Hepatocyte (in vitro differentiated cells): ENCODE measurements at regions not wholly inside any gene's neighbourhood (a gene's known extent, or its start where the extent isn't known, plus 50 kb on each side); places are given as distances from the start of the nearest gene placed in this dataset.

Experiments used
- DNase-seq: peaks from one replicate; pipeline ENCODE4 v3.0.0-alpha.2; 2016; ENCODE audit warnings: low spot score
- H2AFZ ChIP-seq: fragments of 200-600 bp; sonication (generic); 2 replicates; pipeline ENCODE4 v1.6.0; 2016; ENCODE audit warnings: antibody characterized with exemption, mild to moderate bottlenecking
- H3K27ac ChIP-seq: fragments of 200-600 bp; sonication (generic); 2 replicates; pipeline ENCODE4 v1.5.1; 2016; ENCODE audit warnings: mild to moderate bottlenecking
- H3K27me3 ChIP-seq: fragments of 200-600 bp; sonication (generic); 2 replicates; pipeline ENCODE4 v1.6.1; 2016
- H3K36me3 ChIP-seq: fragments of 200-600 bp; sonication (generic); replicated peaks from 2 replicates; pipeline ENCODE4 v1.5.1; 2016; ENCODE audit warnings: low read depth; ENCODE audit not compliant: insufficient read depth
- H3K4me1 ChIP-seq: fragments of 200-600 bp; sonication (generic); 2 replicates; pipeline ENCODE4 v1.5.1; 2016; ENCODE audit warnings: mild to moderate bottlenecking, moderate library complexity; ENCODE audit not compliant: insufficient read depth
- H3K4me2 ChIP-seq: fragments of 200-600 bp; sonication (generic); 2 replicates; pipeline ENCODE4 v1.6.0; 2016
- H3K4me3 ChIP-seq: fragments of 200-600 bp; sonication (generic); 2 replicates; pipeline ENCODE4 v1.5.1; 2016; ENCODE audit warnings: mild to moderate bottlenecking
- H3K79me2 ChIP-seq: fragments of 200-600 bp; sonication (generic); 2 replicates; pipeline ENCODE4 v1.6.0; 2017; ENCODE audit warnings: mild to moderate bottlenecking
- H3K9me2 ChIP-seq: fragments of 200-600 bp; sonication (generic); replicated peaks from 2 replicates; pipeline ENCODE4 v1.6.0; 2017; ENCODE audit warnings: mild to moderate bottlenecking; ENCODE audit not compliant: insufficient read depth
- H3K9me3 ChIP-seq: fragments of 200-600 bp; sonication (generic); 2 replicates; pipeline ENCODE4 v1.5.1; 2016; ENCODE audit warnings: low read depth, mild to moderate bottlenecking
- H4K20me1 ChIP-seq: fragments of 200-600 bp; sonication (generic); 2 replicates; pipeline ENCODE4 v1.6.0; 2016; ENCODE audit warnings: mild to moderate bottlenecking; ENCODE audit not compliant: insufficient read depth, poor library complexity, severe bottlenecking
- EZH2 ChIP-seq: fragments of 200-600 bp; sonication (generic); IDR thresholded peaks from 2 replicates; pipeline ENCODE4 v1.6.1; 2016; ENCODE audit warnings: antibody characterized with exemption, mild to moderate bottlenecking, borderline replicate concordance
- EZH2phosphoT487 ChIP-seq: fragments of 200-600 bp; sonication (generic); IDR thresholded peaks from one replicate; pipeline ENCODE4 v1.6.1; 2018; ENCODE audit warnings: antibody characterized with exemption, mild to moderate bottlenecking, low read depth, moderate library complexity; ENCODE audit not compliant: unreplicated experiment, severe bottlenecking
- WGBS: methylation state at CpG from one replicate; pipeline ENCODE4 v1.1.6; 2016; ENCODE audit warnings: low lambda C conversion rate; ENCODE audit errors: missing lambda C conversion rate; 5-methylcytosine and 5-hydroxymethylcytosine counted together
- TF ChIP-seq, protein P1 (sequence below): fragments of 200-600 bp; sonication (generic); IDR thresholded peaks from 2 replicates; pipeline ENCODE4 v1.5.1; 2016; ENCODE audit warnings: antibody characterized with exemption, mild to moderate bottlenecking; ENCODE audit not compliant: poor library complexity

DNA sequence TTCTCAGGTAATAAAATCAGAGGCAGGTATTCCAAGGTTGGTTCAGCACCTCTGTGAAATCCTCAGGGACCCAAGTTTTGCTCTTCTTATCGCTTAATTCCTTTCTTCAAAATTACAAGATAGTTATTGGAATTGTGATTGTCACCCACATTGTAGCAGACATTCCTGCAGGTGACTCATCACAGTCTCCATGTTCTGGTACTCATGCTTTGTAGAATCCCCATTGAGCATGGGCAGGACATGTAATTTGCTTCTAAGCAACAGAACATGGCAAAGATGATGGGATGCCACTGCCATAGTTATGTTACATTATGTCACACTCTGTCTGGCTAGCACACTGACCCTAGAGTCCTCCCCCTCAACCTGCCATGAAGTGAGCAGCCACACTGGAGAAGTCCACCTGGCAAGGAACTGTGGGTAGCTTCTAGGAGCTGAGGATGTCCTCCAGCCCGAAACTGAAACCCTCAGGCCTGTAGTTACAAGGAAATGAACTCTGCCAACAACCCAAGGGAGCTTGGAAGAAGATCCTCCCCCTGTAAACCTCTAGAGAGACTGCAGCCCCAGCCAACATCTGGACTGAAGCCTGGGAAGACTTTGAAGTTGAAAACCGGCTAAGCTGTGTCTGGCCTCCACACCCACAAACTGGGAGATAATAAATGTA, 58.3 kb upstream of the GUCY1A1 start:
- Histone ChIP-seq H3K27me3 (no peaks in the 10 kb centered on the region), H3K36me3 (no peaks in the 10 kb centered on the region), H3K4me2 (no peak overlapping the region), H3K27ac (no peak overlapping the region), H3K9me3 (no peaks in the 10 kb centered on the region), H4K20me1 (no peaks in the 10 kb centered on the region), H3K4me1 (no peaks in the 10 kb centered on the region), H3K9me2 (no peaks in the 10 kb centered on the region), H3K4me3 (no peak overlapping the region), H3K79me2 (no peaks in the 10 kb centered on the region), H2AFZ (no peak overlapping the region)
- 80% methylated on average over 3 of the region's 3 CpGs for WGBS
- no peak for TF ChIP-seq EZH2phosphoT487
- TF ChIP-seq, protein P1, sequence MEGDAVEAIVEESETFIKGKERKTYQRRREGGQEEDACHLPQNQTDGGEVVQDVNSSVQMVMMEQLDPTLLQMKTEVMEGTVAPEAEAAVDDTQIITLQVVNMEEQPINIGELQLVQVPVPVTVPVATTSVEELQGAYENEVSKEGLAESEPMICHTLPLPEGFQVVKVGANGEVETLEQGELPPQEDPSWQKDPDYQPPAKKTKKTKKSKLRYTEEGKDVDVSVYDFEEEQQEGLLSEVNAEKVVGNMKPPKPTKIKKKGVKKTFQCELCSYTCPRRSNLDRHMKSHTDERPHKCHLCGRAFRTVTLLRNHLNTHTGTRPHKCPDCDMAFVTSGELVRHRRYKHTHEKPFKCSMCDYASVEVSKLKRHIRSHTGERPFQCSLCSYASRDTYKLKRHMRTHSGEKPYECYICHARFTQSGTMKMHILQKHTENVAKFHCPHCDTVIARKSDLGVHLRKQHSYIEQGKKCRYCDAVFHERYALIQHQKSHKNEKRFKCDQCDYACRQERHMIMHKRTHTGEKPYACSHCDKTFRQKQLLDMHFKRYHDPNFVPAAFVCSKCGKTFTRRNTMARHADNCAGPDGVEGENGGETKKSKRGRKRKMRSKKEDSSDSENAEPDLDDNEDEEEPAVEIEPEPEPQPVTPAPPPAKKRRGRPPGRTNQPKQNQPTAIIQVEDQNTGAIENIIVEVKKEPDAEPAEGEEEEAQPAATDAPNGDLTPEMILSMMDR: no peak
- DNase-seq: no peak

DNA sequence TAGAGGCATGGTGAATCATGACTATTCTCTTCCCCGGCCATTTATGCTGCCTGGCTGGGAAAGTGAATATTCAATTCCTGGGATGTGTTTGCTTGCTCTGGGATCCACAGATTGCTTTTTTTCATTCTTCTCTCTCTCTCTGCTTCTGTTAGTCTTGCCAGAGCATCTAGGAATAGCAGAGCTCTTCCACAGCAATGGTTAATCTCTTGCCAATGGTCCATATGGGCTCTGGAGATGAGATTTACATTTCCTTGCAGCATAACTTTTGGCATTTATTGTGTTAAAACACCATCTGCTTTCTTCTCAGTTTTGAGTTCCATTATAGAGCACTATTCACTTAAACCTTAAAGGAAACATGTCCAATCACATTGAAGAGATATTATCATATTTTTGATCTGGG, 59.2 kb upstream of the GUCY1A1 start:
- H3K4me1 ChIP-seq: no peaks in the 10 kb centered on the region
- H4K20me1 ChIP-seq: no peaks in the 10 kb centered on the region
- no peak overlapping the region for H3K27ac ChIP-seq
- WGBS: 80% methylated on average over 1 of the region's 1 CpG
- no peak for DNase-seq
- no peaks in the 10 kb centered on the region for H3K79me2 ChIP-seq
- no peak overlapping the region for H2AFZ ChIP-seq
- no peaks in the 10 kb centered on the region for H3K27me3 ChIP-seq
- no peak overlapping the region for H3K4me3 ChIP-seq
- H3K9me2 ChIP-seq: no peaks in the 10 kb centered on the region
- H3K9me3 ChIP-seq: no peaks in the 10 kb centered on the region
- H3K36me3 ChIP-seq: no peaks in the 10 kb centered on the region
- no peak overlapping the region for H3K4me2 ChIP-seq
- TF ChIP-seq, protein P1: no peak
- no peak for TF ChIP-seq EZH2

DNA sequence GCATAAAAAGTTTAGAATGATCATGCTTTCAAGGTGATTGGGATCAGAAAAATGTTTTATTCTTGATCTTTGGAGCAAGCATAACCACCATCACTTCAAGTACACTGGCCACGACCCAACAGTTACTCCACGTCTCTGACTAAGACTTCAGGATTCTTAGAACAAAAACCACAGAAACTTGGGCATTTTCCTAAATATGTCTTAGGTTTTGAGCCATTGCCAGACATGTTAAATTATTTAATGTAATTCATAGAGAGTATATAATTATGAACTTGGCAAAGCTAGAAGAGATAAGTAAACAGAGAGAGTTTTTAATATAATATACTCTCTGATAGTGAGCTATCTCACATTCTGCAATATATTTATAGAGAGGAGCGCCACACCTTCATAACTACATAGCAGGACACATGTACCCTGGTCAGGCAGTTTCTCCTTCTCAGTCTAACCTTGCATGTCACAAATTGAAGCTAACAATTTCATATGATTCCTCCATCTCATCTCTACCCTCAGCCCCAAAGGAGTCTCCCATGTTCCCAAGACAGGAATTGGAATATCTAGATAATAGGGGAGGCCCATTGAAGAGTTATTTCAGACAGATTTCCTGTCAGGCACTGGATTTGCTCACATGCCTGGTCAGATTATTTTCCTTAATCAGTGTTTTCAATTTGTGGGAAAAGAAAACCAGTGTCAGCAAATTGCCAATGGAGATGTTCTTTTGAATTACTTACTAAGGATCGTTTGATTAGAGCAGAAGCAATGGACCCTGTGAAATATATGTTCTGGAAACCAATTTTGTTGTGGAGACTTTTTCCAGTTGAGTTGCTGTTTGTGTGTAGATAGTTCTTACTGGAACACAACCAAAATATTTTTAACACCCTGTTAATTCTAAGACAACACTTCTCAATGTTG, 61.7 kb upstream of the GUCY1A1 start:
- H3K4me1 ChIP-seq: no peaks in the 10 kb centered on the region
- H3K27me3 ChIP-seq: no peaks in the 10 kb centered on the region
- TF ChIP-seq, protein P1: no peak
- no peak for TF ChIP-seq EZH2phosphoT487
- TF ChIP-seq EZH2: no peak
- WGBS: 63% methylated on average over 4 of the region's 4 CpGs
- no peaks in the 10 kb centered on the region for H3K9me2 ChIP-seq
- H3K4me2 ChIP-seq: no peak overlapping the region
- no peak overlapping the region for H2AFZ ChIP-seq
- H3K9me3 ChIP-seq: no peaks in the 10 kb centered on the region
- H3K27ac ChIP-seq: no peak overlapping the region
- no peak for DNase-seq
- H3K79me2 ChIP-seq: no peaks in the 10 kb centered on the region
- H3K36me3 ChIP-seq: no peaks in the 10 kb centered on the region
- H3K4me3 ChIP-seq: no peak overlapping the region
- no peaks in the 10 kb centered on the region for H4K20me1 ChIP-seq
